GM18498 (cell line): ENCODE measurements at regions not wholly inside any gene's neighbourhood (a gene's known extent, or its start where the extent isn't known, plus 50 kb on each side); places are given as distances from the start of the nearest gene placed in this dataset.
"Not testable (repeated sequence)": the region's sequence is repeated elsewhere in the genome, so short reads cannot be mapped to it uniquely, and the experiment has no call there.

ENCODE experiments used
- ATAC-seq: cut with Tn5 transposase; IDR thresholded peaks from one replicate; pipeline ENCODE4 v1.9.1; 2021; ENCODE audit warnings: mild to moderate bottlenecking, moderate library complexity; ENCODE audit not compliant: unreplicated experiment

GRCh38 chr2:180238729-180239128 lies 231.6 kb upstream of the CWC22 start:
- no peak for ATAC-seq

GRCh38 chr2:180236061-180236460 lies 229.0 kb upstream of the CWC22 start:
- ATAC-seq, result not testable (repeated sequence)

GRCh38 chr2:180235506-180235905 lies 228.4 kb upstream of the CWC22 start:
- not testable (repeated sequence) for ATAC-seq

- not testable (repeated sequence) for ATAC-seq
Observed at GRCh38 chr2:180234991-180235390, 227.9 kb upstream of the CWC22 start.

GRCh38 chr2:180231015-180231414 lies 223.9 kb upstream of the CWC22 start:
- no peak for ATAC-seq

- ATAC-seq, result no peak
Observed at GRCh38 chr2:180227461-180227860, 220.4 kb upstream of the CWC22 start.

GRCh38 chr2:180225118-180225517 lies 218.0 kb upstream of the CWC22 start:
- no peak for ATAC-seq

- ATAC-seq, result no peak
Observed at GRCh38 chr2:180222644-180223043, 215.5 kb upstream of the CWC22 start.

GRCh38 chr2:180219491-180219890 lies 212.4 kb upstream of the CWC22 start:
- ATAC-seq, result no peak

- no peak for ATAC-seq
Observed at GRCh38 chr2:180208841-180209240, 201.7 kb upstream of the CWC22 start.

- no peak for ATAC-seq
Observed at GRCh38 chr2:180205621-180206235, 198.6 kb upstream of the CWC22 start.

GRCh38 chr2:180203972-180204371 lies 196.9 kb upstream of the CWC22 start:
- no peak for ATAC-seq

- ATAC-seq, result no peak
Observed at GRCh38 chr2:180202467-180202951, 195.4 kb upstream of the CWC22 start.

GRCh38 chr2:180196419-180196977 lies 189.4 kb upstream of the CWC22 start:
- ATAC-seq, result no peak

GRCh38 chr2:180195847-180196246 lies 188.8 kb upstream of the CWC22 start:
- ATAC-seq, result no peak

GRCh38 chr2:180191432-180192124 lies 184.5 kb upstream of the CWC22 start:
- no peak for ATAC-seq

GRCh38 chr2:180190851-180191250 lies 183.8 kb upstream of the CWC22 start:
- ATAC-seq, result no peak

- ATAC-seq, result no peak
Observed at GRCh38 chr2:180187611-180188010, 180.5 kb upstream of the CWC22 start.

- no peak for ATAC-seq
Observed at GRCh38 chr2:180184506-180184905, 177.4 kb upstream of the CWC22 start.

- ATAC-seq, result no peak
Observed at GRCh38 chr2:180180511-180180910, 173.4 kb upstream of the CWC22 start.

GRCh38 chr2:180177534-180177933 lies 170.4 kb upstream of the CWC22 start:
- ATAC-seq, result no peak

GRCh38 chr2:180175736-180176135 lies 168.6 kb upstream of the CWC22 start:
- ATAC-seq, result no peak
